Stimulated activated CD4-positive, alpha-beta T cell treated with anti-CD3 and anti-CD28 coated beads, Interleukin-1b, Interleukin-23, amount 100 ng/mL, for 4 hours (primary cell): ENCODE measurements at regions not wholly inside any gene's neighbourhood (a gene's known extent, or its start where the extent isn't known, plus 50 kb on each side); places are given as distances from the start of the nearest gene placed in this dataset.
"Not testable (repeated sequence)": the region's sequence is repeated elsewhere in the genome, so short reads cannot be mapped to it uniquely, and the experiment has no call there.

ENCODE experiments used
- DNase-seq, 2 donors: peaks; one replicate each; pipeline ENCODE4 v3.0.0-alpha.2; 2020; ENCODE audit warnings: low read depth in 2 of 2

DNA sequence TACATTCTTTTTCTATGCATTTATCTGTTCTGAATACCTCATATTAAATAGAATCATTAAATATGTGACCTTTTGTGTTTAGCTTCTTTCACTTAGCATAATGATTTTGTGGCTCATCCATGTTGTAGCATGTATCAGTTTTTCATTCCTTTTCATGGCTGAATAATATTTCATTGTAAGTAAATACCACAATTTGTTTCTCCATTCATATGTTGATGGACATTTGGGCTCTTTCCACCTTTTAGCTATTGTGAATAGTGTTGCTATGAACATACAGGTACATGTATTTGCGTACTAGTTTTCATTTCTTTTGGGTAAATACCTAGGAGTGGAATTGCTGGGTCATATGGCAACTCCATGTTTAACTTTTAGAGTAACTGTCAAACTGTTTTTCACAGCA is 85.1 kb downstream of the GNL3L start:
- no peak for DNase-seq

DNA sequence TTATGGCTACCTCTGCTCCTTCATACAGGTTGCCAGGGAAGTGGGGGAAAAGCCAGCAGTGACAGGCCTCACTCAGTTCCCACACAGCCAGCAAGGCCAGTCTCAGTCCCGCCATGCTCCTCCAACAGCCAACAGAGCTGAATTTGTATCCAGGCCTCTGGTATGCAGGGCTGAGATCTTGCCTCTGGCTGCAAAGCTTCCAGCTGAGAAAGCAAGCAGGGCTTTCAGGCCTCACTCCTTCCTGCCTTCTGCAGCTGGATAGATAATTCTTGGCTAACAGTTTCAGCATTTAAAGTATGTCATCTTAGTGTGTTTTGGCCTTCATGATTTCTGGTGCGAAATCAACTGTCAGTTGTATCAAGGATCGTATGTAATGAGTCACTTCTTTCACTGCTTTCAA is 103.6 kb downstream of the GNL3L start:
- DNase-seq, result no peak

DNA sequence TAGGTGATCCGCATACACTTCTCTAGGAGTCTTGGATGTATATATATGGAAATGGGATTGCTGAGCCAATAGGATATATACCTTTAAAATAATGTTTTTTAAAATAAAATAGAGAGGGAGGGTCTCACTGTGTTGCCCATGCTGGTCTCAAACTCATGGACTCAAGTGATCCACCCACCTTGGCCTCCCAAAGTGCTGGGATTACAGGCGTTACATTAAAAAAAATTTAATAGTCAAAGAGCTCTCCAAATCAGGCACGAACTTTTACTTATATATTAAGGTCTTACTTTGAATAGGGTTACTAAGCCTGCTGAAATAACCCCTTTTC is 109.0 kb downstream of the GNL3L start:
- no peak for DNase-seq

GRCh38 chrX:54639346-54640102 is 109.5 kb downstream of the GNL3L start:
- DNase-seq, result peak; percentile 82 to 87

DNA sequence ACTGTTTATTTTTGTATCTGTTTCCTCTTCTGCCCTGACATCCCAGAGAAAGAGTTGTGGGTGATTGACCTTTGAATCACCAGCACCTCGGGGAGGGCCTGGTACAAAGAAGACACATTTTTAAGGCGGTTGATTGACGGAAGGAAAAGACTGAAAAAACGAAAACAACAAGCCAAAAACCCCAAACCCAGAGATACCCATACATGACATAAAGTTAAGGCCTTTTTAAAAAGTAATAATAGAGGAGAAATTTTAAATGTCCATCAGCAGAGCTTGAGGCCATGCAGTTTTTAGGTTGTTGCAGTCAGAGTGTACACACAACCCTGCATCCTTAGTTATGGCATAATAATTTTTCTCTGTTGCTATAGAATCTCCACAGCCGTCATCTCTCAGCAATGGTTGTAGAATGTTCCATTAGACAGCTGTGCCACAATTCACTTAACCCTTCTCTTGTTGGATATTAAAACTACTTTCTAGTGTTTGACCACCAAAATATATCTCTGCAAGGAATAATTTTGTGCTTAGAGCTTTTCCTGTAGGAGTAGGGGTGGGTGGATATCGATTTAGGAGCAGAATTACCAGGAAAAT is 110.2 kb downstream of the GNL3L start:
- DNase-seq, result no peak

- DNase-seq, result no peak
These were observed 110.7 kb downstream of the GNL3L start for GRCh38 chrX:54640736-54641135.

DNA sequence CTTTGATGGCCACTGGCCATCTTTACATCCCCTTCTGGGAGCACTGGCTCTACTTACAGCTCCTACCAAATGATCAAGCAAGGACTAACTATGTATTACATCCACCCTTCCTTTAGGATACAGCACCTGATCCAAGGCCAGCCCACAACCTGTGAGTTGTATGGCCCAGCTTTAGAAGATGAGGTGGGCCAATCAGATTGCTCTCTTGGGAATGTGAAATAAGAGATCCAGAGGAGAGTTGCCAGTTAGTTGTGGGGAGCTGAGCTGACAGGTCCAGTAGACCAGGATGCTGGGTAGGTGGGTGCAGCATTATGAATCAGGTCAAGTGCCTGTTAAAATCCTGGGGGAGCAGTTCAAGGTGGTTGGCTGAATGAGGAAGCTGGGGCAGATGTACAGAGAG is 111.5 kb downstream of the GNL3L start:
- DNase-seq, result no peak

DNA sequence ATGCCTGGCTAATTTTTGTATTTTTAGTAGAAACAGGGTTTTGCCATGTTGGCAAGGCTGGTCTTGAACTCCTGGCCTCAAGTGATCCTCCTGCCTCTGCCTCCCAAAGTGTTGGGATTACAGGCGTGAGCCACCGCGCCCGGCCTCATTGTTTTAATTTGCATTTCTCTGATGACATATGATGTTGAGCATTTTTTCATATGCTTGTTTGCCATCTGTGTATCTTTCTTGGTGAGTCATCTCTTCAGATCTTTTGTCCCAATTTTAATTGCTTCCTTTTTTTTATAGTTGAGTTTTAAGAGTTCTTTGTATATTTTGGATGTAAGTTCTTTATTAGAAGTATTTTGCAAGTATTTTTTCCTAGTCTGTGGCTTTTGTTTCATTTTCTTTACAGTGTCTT is 117.6 kb downstream of the GNL3L start:
- DNase-seq, result not testable (repeated sequence)

- DNase-seq, result no peak
These were observed 129.5 kb downstream of the GNL3L start for GRCh38 chrX:54659547-54659946.

- no peak for DNase-seq
These were observed 122.3 kb downstream of the ITIH6 start for GRCh38 chrX:54675762-54676161.

- no peak for DNase-seq
These were observed 102.8 kb downstream of the ITIH6 start for GRCh38 chrX:54695231-54695630.

- no peak for DNase-seq
These were observed 102.1 kb downstream of the ITIH6 start for GRCh38 chrX:54695816-54696487.
